KOPT-K1 (cell line): ENCODE measurements at regions not wholly inside any gene's neighbourhood (a gene's known extent, or its start where the extent isn't known, plus 50 kb on each side); places are given as distances from the start of the nearest gene placed in this dataset.

ENCODE experiments used
- H3K27ac ChIP-seq: fragments of 200-600 bp; sonication (generic); 2 replicates; pipeline ENCODE4 v1.5.1; 2016; ENCODE audit warnings: antibody characterized with exemption, mild to moderate bottlenecking, low read depth, low read length; ENCODE audit not compliant: poor library complexity, severe bottlenecking
- H3K36me3 ChIP-seq: fragments of 200-600 bp; sonication (generic); 2 replicates; pipeline ENCODE4 v1.5.1; 2017; ENCODE audit warnings: antibody characterized with exemption, mild to moderate bottlenecking, low read length, moderate library complexity; ENCODE audit not compliant: insufficient read depth
- H3K9me3 ChIP-seq: fragments of 200-600 bp; sonication (generic); 2 replicates; pipeline ENCODE4 v1.5.1; 2017; ENCODE audit warnings: antibody characterized with exemption, low read length, mild to moderate bottlenecking; ENCODE audit not compliant: insufficient read depth, poor library complexity, severe bottlenecking

- no peaks in the 10 kb centered on the region for H3K36me3 ChIP-seq
- no peaks in the 10 kb centered on the region for H3K9me3 ChIP-seq
- H3K27ac ChIP-seq, result no peak overlapping the region
These were observed 150.7 kb downstream of the KLF13 start for GRCh38 chr15:31477301-31477700.

GRCh38 chr15:31477851-31478701 lies 151.4 kb downstream of the KLF13 start:
- no peaks in the 10 kb centered on the region for H3K9me3 ChIP-seq
- no peak overlapping the region for H3K27ac ChIP-seq
- no peaks in the 10 kb centered on the region for H3K36me3 ChIP-seq

- H3K36me3 ChIP-seq, result no peaks in the 10 kb centered on the region
- H3K9me3 ChIP-seq, result no peaks in the 10 kb centered on the region
- no peak overlapping the region for H3K27ac ChIP-seq
These were observed 152.1 kb downstream of the KLF13 start for GRCh38 chr15:31478702-31479221.

- H3K9me3 ChIP-seq, result no peaks in the 10 kb centered on the region
- no peaks in the 10 kb centered on the region for H3K36me3 ChIP-seq
- H3K27ac ChIP-seq, result no peak overlapping the region
These were observed 153.9 kb downstream of the KLF13 start for GRCh38 chr15:31480356-31481025.

- H3K27ac ChIP-seq, result no peak overlapping the region
- no peaks in the 10 kb centered on the region for H3K36me3 ChIP-seq
- no peaks in the 10 kb centered on the region for H3K9me3 ChIP-seq
These were observed 154.5 kb downstream of the KLF13 start for GRCh38 chr15:31481142-31481541.

GRCh38 chr15:31482122-31482922 lies 155.7 kb downstream of the KLF13 start:
- Histone ChIP-seq H3K36me3 (no peaks in the 10 kb centered on the region), H3K9me3 (no peaks in the 10 kb centered on the region), H3K27ac (no peak overlapping the region)

GRCh38 chr15:31483053-31483985 lies 156.7 kb downstream of the KLF13 start:
- H3K27ac ChIP-seq, result no peak overlapping the region
- no peaks in the 10 kb centered on the region for H3K36me3 ChIP-seq
- no peaks in the 10 kb centered on the region for H3K9me3 ChIP-seq

- Histone ChIP-seq H3K9me3 (no peaks in the 10 kb centered on the region), H3K36me3 (no peaks in the 10 kb centered on the region), H3K27ac (no peak overlapping the region)
These were observed 157.6 kb downstream of the KLF13 start for GRCh38 chr15:31483986-31484951.

GRCh38 chr15:31484986-31485385 lies 158.4 kb downstream of the KLF13 start:
- H3K36me3 ChIP-seq, result no peaks in the 10 kb centered on the region
- no peak overlapping the region for H3K27ac ChIP-seq
- H3K9me3 ChIP-seq, result no peaks in the 10 kb centered on the region

- no peaks in the 10 kb centered on the region for H3K36me3 ChIP-seq
- H3K9me3 ChIP-seq, result no peaks in the 10 kb centered on the region
- no peak overlapping the region for H3K27ac ChIP-seq
These were observed 158.8 kb downstream of the KLF13 start for GRCh38 chr15:31485431-31485830.

GRCh38 chr15:31485911-31486461 lies 159.4 kb downstream of the KLF13 start:
- peaks cover 3% of the 10 kb centered on the region for H3K9me3 ChIP-seq
- H3K27ac ChIP-seq, result no peak overlapping the region
- H3K36me3 ChIP-seq, result no peaks in the 10 kb centered on the region

GRCh38 chr15:31486506-31486905 lies 159.9 kb downstream of the KLF13 start:
- no peak overlapping the region for H3K27ac ChIP-seq
- no peaks in the 10 kb centered on the region for H3K36me3 ChIP-seq
- H3K9me3 ChIP-seq, result peaks cover 8% of the 10 kb centered on the region
